ENCODE measurements at regions not wholly inside any gene's neighbourhood (a gene's known extent, or its start where the extent isn't known, plus 50 kb on each side); places are given as distances from the start of the nearest gene placed in this dataset.

GRCh38 chr22:48478124-48478523 lies 1349.5 kb downstream of the BRD1 start:
- TF ChIP-seq TCF4 (CRISPR knock-in tag; IDR thresholded peaks at IDR 0.05; ENCODE audit: borderline replicate concordance) (no peak), POU6F1 (CRISPR knock-in tag; IDR thresholded peaks at IDR 0.05; ENCODE audit: borderline replicate concordance, low read depth) (no peak), PATZ1 (CRISPR knock-in tag; IDR thresholded peaks at IDR 0.05; ENCODE audit: borderline replicate concordance) (no peak), ZFP30 (CRISPR knock-in tag; IDR thresholded peaks at IDR 0.05) (no peak), ESRRG (CRISPR knock-in tag; IDR thresholded peaks at IDR 0.05) (no peak), CREB5 (CRISPR knock-in tag; IDR thresholded peaks at IDR 0.05; ENCODE audit: low read depth) (no peak), RARB (CRISPR knock-in tag; IDR thresholded peaks at IDR 0.05) (no peak), ARNTL (CRISPR knock-in tag; IDR thresholded peaks at IDR 0.05; ENCODE audit: borderline replicate concordance, low read depth) (no peak), SNAI2 (CRISPR knock-in tag; IDR thresholded peaks at IDR 0.05) (no peak), CSRNP3 (CRISPR knock-in tag; IDR thresholded peaks at IDR 0.05) (no peak), TOX (CRISPR knock-in tag; IDR thresholded peaks at IDR 0.05; ENCODE audit: borderline replicate concordance) (no peak), ZFP3 (CRISPR knock-in tag; IDR thresholded peaks at IDR 0.05) (no peak), ZNF70 (CRISPR knock-in tag; IDR thresholded peaks at IDR 0.05) (no peak), ZC3H10 (CRISPR knock-in tag; IDR thresholded peaks at IDR 0.05) (no peak)

All from SK-N-SH treated with all-trans-retinoic acid at 6 μM for 48 hours (cell line).